H9 (cell line): ENCODE measurements at regions not wholly inside any gene's neighbourhood (a gene's known extent, or its start where the extent isn't known, plus 50 kb on each side); places are given as distances from the start of the nearest gene placed in this dataset.
"Not testable (repeated sequence)": the region's sequence is repeated elsewhere in the genome, so short reads cannot be mapped to it uniquely, and the experiment has no call there.

Source experiments
- DNase-seq: peaks from one replicate; pipeline ENCODE4 v3.0.0-alpha.2; 2017
- H2AFZ ChIP-seq: one replicate; pipeline ENCODE4 v1.6.1; 2013; ENCODE audit warnings: mild to moderate bottlenecking, low read length, control low read depth, moderate library complexity
- H2AK5ac ChIP-seq: 2 replicates; pipeline ENCODE4 v1.6.1; 2013; ENCODE audit warnings: low read length, control low read depth, mixed read lengths; ENCODE audit not compliant: insufficient read length
- H2BK120ac ChIP-seq: one replicate; pipeline ENCODE4 v1.6.1; 2013; ENCODE audit warnings: low read depth, mild to moderate bottlenecking, low read length, control low read depth, inconsistent platforms; ENCODE audit not compliant: poor library complexity, severe bottlenecking
- H2BK12ac ChIP-seq: 2 replicates; pipeline ENCODE4 v1.6.1; 2013; ENCODE audit warnings: low read length, control low read depth, mixed read lengths, low read depth; ENCODE audit not compliant: insufficient read length
- H2BK15ac ChIP-seq: 2 replicates; pipeline ENCODE4 v1.6.1; 2013; ENCODE audit warnings: low read depth, low read length, control low read depth
- H2BK20ac ChIP-seq: one replicate; pipeline ENCODE4 v1.6.1; 2013; ENCODE audit warnings: low read depth, mild to moderate bottlenecking, low read length, control low read depth, inconsistent platforms; ENCODE audit not compliant: poor library complexity, severe bottlenecking
- H2BK5ac ChIP-seq: 2 replicates; pipeline ENCODE4 v1.6.1; 2013; ENCODE audit warnings: low read length, control low read depth, mixed read lengths; ENCODE audit not compliant: insufficient read length
- H3K14ac ChIP-seq: 2 replicates; pipeline ENCODE4 v1.6.1; 2013; ENCODE audit warnings: low read length, control low read depth; ENCODE audit not compliant: insufficient read depth
- H3K18ac ChIP-seq: 2 replicates; pipeline ENCODE4 v1.6.1; 2013; ENCODE audit warnings: low read depth, mild to moderate bottlenecking, mixed read lengths, low read length, control low read depth; ENCODE audit not compliant: insufficient read length
- H3K23ac ChIP-seq: 2 replicates; pipeline ENCODE4 v1.6.1; 2013; ENCODE audit warnings: low read length, control low read depth, mixed read lengths, low read depth; ENCODE audit not compliant: insufficient read length
- H3K23me2 ChIP-seq: 2 replicates; pipeline ENCODE4 v1.6.1; 2013; ENCODE audit warnings: low read depth, mild to moderate bottlenecking, mixed read lengths, low read length, control low read depth; ENCODE audit not compliant: insufficient read length, poor library complexity, severe bottlenecking
- H3K27ac ChIP-seq: 2 replicates; pipeline ENCODE4 v1.5.1; 2013; ENCODE audit warnings: low read length, control low read depth, mixed read lengths, low read depth; ENCODE audit not compliant: insufficient read length
- H3K27me3 ChIP-seq: 2 replicates; pipeline ENCODE4 v1.6.1; 2013; ENCODE audit warnings: low read length, control low read depth, inconsistent platforms; ENCODE audit not compliant: insufficient read depth
- H3K4ac ChIP-seq: 2 replicates; pipeline ENCODE4 v1.6.1; 2013; ENCODE audit warnings: low read depth, mild to moderate bottlenecking, control low read depth, inconsistent platforms, low read length, moderate library complexity
- H3K4me1 ChIP-seq: 2 replicates; pipeline ENCODE4 v1.6.1; 2013; ENCODE audit warnings: low read length, control low read depth, inconsistent platforms; ENCODE audit not compliant: insufficient read depth
- H3K4me2 ChIP-seq: 2 replicates; pipeline ENCODE4 v1.6.1; 2013; ENCODE audit warnings: low read length, control low read depth, mixed read lengths; ENCODE audit not compliant: insufficient read length, insufficient read depth
- H3K56ac ChIP-seq: 2 replicates; pipeline ENCODE4 v1.6.1; 2013; ENCODE audit warnings: low read depth, mild to moderate bottlenecking, mixed read lengths, low read length, control low read depth; ENCODE audit not compliant: insufficient read length
- H3K79me1 ChIP-seq: 2 replicates; pipeline ENCODE4 v1.6.1; 2013; ENCODE audit warnings: low read depth, mild to moderate bottlenecking, moderate library complexity, low read length, control low read depth, inconsistent platforms; ENCODE audit not compliant: insufficient read depth, poor library complexity, severe bottlenecking
- H3K79me2 ChIP-seq: 2 replicates; pipeline ENCODE4 v1.6.1; 2013; ENCODE audit warnings: low read length, control low read depth, inconsistent platforms; ENCODE audit not compliant: insufficient read depth
- H3K9ac ChIP-seq: 2 replicates; pipeline ENCODE4 v1.6.1; 2013; ENCODE audit warnings: low read length, control low read depth, mixed read lengths; ENCODE audit not compliant: insufficient read length; ENCODE audit errors: extremely low read depth
- H3K9me3 ChIP-seq: one replicate; pipeline ENCODE4 v1.6.1; 2013; ENCODE audit warnings: low read depth, low read length, inconsistent platforms; ENCODE audit not compliant: control insufficient read depth
- H3T11ph ChIP-seq: one replicate; pipeline ENCODE4 v1.6.1; 2013; ENCODE audit warnings: mild to moderate bottlenecking, low read length, control low read depth, inconsistent platforms
- H4K20me1 ChIP-seq: one replicate; pipeline ENCODE4 v1.6.1; 2013; ENCODE audit not compliant: control insufficient read depth, insufficient read length, insufficient read depth
- H4K5ac ChIP-seq: 2 replicates; pipeline ENCODE4 v1.6.1; 2013; ENCODE audit warnings: low read depth, mild to moderate bottlenecking, mixed read lengths, low read length, control low read depth; ENCODE audit not compliant: insufficient read length
- H4K8ac ChIP-seq: replicated peaks from 2 replicates; pipeline ENCODE4 v1.6.1; 2013; ENCODE audit warnings: low read length, control low read depth, mixed read lengths, low read depth; ENCODE audit not compliant: insufficient read length
- H4K91ac ChIP-seq: 2 replicates; pipeline ENCODE4 v1.6.1; 2013; ENCODE audit warnings: low read depth, mild to moderate bottlenecking, moderate library complexity, mixed read lengths, low read length, control low read depth; ENCODE audit not compliant: insufficient read length
- H3K27ac Mint-ChIP-seq, 3 experiments: 2 replicates in 2 of 3; 3 replicates in 1 of 3; pipeline ENCODE4 v1.8.0; 2020 to 2021; ENCODE audit warnings: mixed read lengths in 3 of 3, mild to moderate bottlenecking in 1 of 3, moderate library complexity in 1 of 3
- H3K27me3 Mint-ChIP-seq: 2 replicates; pipeline ENCODE4 v1.8.0; 2021; ENCODE audit warnings: low read depth, mild to moderate bottlenecking, moderate library complexity, mixed read lengths
- H3K36me3 Mint-ChIP-seq, 3 experiments: 2 replicates in 2 of 3; 3 replicates in 1 of 3; pipeline ENCODE4 v1.8.0; 2020 to 2021; ENCODE audit warnings: low read depth in 3 of 3, mixed read lengths in 3 of 3; ENCODE audit not compliant: insufficient read depth in 1 of 3
- H3K4me1 Mint-ChIP-seq, 2 experiments: 2 replicates each; pipeline ENCODE4 v1.8.0; 2020; ENCODE audit warnings: mixed read lengths in 2 of 2
- H3K4me3 Mint-ChIP-seq, 2 experiments: 2 replicates in 1 of 2; 3 replicates in 1 of 2; pipeline ENCODE4 v1.8.0; 2020 to 2021; ENCODE audit warnings: mild to moderate bottlenecking in 2 of 2, mixed read lengths in 2 of 2, moderate library complexity in 1 of 2
- H3K9me3 Mint-ChIP-seq, 2 experiments: 2 replicates in 1 of 2; 3 replicates in 1 of 2; pipeline ENCODE4 v1.8.0; 2020; ENCODE audit warnings: mild to moderate bottlenecking in 2 of 2, mixed read lengths in 2 of 2, moderate library complexity in 1 of 2
- WGBS: extraction: QIAGEN DNeasy Blood & Tissue Kit; methylation state at CpG from one replicate; pipeline ENCODE4 v1.1.7; 2013; ENCODE audit warnings: missing lambda C conversion rate, low lambda C conversion rate, mixed read lengths; ENCODE audit not compliant: insufficient read length; ENCODE audit errors: extremely low coverage; 5-methylcytosine and 5-hydroxymethylcytosine counted together

GRCh38 chr17:64798489-64798790, 120.8 kb downstream of the LRRC37A3 start:
- not testable (repeated sequence) for H3K4me1 Mint-ChIP-seq, H3K4me1 ChIP-seq, H3K27me3 Mint-ChIP-seq, H3K14ac ChIP-seq, H4K91ac ChIP-seq, H4K8ac ChIP-seq, H3K27ac Mint-ChIP-seq, H3K9me3 Mint-ChIP-seq, H2AFZ ChIP-seq, H3K79me2 ChIP-seq, H3K27me3 ChIP-seq, H2BK15ac ChIP-seq, H2BK20ac ChIP-seq, H3K23ac ChIP-seq, H3K79me1 ChIP-seq, H3K56ac ChIP-seq, H2BK12ac ChIP-seq, H4K20me1 ChIP-seq, H3K18ac ChIP-seq, H3K9me3 ChIP-seq, H3K27ac ChIP-seq, H2AK5ac ChIP-seq, H3K4ac ChIP-seq, DNase-seq, H3K4me2 ChIP-seq, H3K23me2 ChIP-seq, H3K4me3 Mint-ChIP-seq, H2BK120ac ChIP-seq, H4K5ac ChIP-seq, H3T11ph ChIP-seq, H3K9ac ChIP-seq, H2BK5ac ChIP-seq, H3K36me3 Mint-ChIP-seq
- no CpG with 5 or more reads among the region's 5 CpGs for WGBS
